H9 (cell line): ENCODE measurements at regions not wholly inside any gene's neighbourhood (a gene's known extent, or its start where the extent isn't known, plus 50 kb on each side); places are given as distances from the start of the nearest gene placed in this dataset.

Source experiments
- DNase-seq: peaks from one replicate; pipeline ENCODE4 v3.0.0-alpha.2; 2017
- H2AFZ ChIP-seq: one replicate; pipeline ENCODE4 v1.6.1; 2013; ENCODE audit warnings: mild to moderate bottlenecking, low read length, control low read depth, moderate library complexity
- H2AK5ac ChIP-seq: 2 replicates; pipeline ENCODE4 v1.6.1; 2013; ENCODE audit warnings: low read length, control low read depth, mixed read lengths; ENCODE audit not compliant: insufficient read length
- H2BK120ac ChIP-seq: one replicate; pipeline ENCODE4 v1.6.1; 2013; ENCODE audit warnings: low read depth, mild to moderate bottlenecking, low read length, control low read depth, inconsistent platforms; ENCODE audit not compliant: poor library complexity, severe bottlenecking
- H2BK12ac ChIP-seq: 2 replicates; pipeline ENCODE4 v1.6.1; 2013; ENCODE audit warnings: low read length, control low read depth, mixed read lengths, low read depth; ENCODE audit not compliant: insufficient read length
- H2BK15ac ChIP-seq: 2 replicates; pipeline ENCODE4 v1.6.1; 2013; ENCODE audit warnings: low read depth, low read length, control low read depth
- H2BK20ac ChIP-seq: one replicate; pipeline ENCODE4 v1.6.1; 2013; ENCODE audit warnings: low read depth, mild to moderate bottlenecking, low read length, control low read depth, inconsistent platforms; ENCODE audit not compliant: poor library complexity, severe bottlenecking
- H2BK5ac ChIP-seq: 2 replicates; pipeline ENCODE4 v1.6.1; 2013; ENCODE audit warnings: low read length, control low read depth, mixed read lengths; ENCODE audit not compliant: insufficient read length
- H3K14ac ChIP-seq: 2 replicates; pipeline ENCODE4 v1.6.1; 2013; ENCODE audit warnings: low read length, control low read depth; ENCODE audit not compliant: insufficient read depth
- H3K18ac ChIP-seq: 2 replicates; pipeline ENCODE4 v1.6.1; 2013; ENCODE audit warnings: low read depth, mild to moderate bottlenecking, mixed read lengths, low read length, control low read depth; ENCODE audit not compliant: insufficient read length
- H3K23ac ChIP-seq: 2 replicates; pipeline ENCODE4 v1.6.1; 2013; ENCODE audit warnings: low read length, control low read depth, mixed read lengths, low read depth; ENCODE audit not compliant: insufficient read length
- H3K23me2 ChIP-seq: 2 replicates; pipeline ENCODE4 v1.6.1; 2013; ENCODE audit warnings: low read depth, mild to moderate bottlenecking, mixed read lengths, low read length, control low read depth; ENCODE audit not compliant: insufficient read length, poor library complexity, severe bottlenecking
- H3K27ac ChIP-seq: 2 replicates; pipeline ENCODE4 v1.5.1; 2013; ENCODE audit warnings: low read length, control low read depth, mixed read lengths, low read depth; ENCODE audit not compliant: insufficient read length
- H3K27me3 ChIP-seq: 2 replicates; pipeline ENCODE4 v1.6.1; 2013; ENCODE audit warnings: low read length, control low read depth, inconsistent platforms; ENCODE audit not compliant: insufficient read depth
- H3K4ac ChIP-seq: 2 replicates; pipeline ENCODE4 v1.6.1; 2013; ENCODE audit warnings: low read depth, mild to moderate bottlenecking, control low read depth, inconsistent platforms, low read length, moderate library complexity
- H3K4me1 ChIP-seq: 2 replicates; pipeline ENCODE4 v1.6.1; 2013; ENCODE audit warnings: low read length, control low read depth, inconsistent platforms; ENCODE audit not compliant: insufficient read depth
- H3K4me2 ChIP-seq: 2 replicates; pipeline ENCODE4 v1.6.1; 2013; ENCODE audit warnings: low read length, control low read depth, mixed read lengths; ENCODE audit not compliant: insufficient read length, insufficient read depth
- H3K56ac ChIP-seq: 2 replicates; pipeline ENCODE4 v1.6.1; 2013; ENCODE audit warnings: low read depth, mild to moderate bottlenecking, mixed read lengths, low read length, control low read depth; ENCODE audit not compliant: insufficient read length
- H3K79me1 ChIP-seq: 2 replicates; pipeline ENCODE4 v1.6.1; 2013; ENCODE audit warnings: low read depth, mild to moderate bottlenecking, moderate library complexity, low read length, control low read depth, inconsistent platforms; ENCODE audit not compliant: insufficient read depth, poor library complexity, severe bottlenecking
- H3K79me2 ChIP-seq: 2 replicates; pipeline ENCODE4 v1.6.1; 2013; ENCODE audit warnings: low read length, control low read depth, inconsistent platforms; ENCODE audit not compliant: insufficient read depth
- H3K9ac ChIP-seq: 2 replicates; pipeline ENCODE4 v1.6.1; 2013; ENCODE audit warnings: low read length, control low read depth, mixed read lengths; ENCODE audit not compliant: insufficient read length; ENCODE audit errors: extremely low read depth
- H3K9me3 ChIP-seq: one replicate; pipeline ENCODE4 v1.6.1; 2013; ENCODE audit warnings: low read depth, low read length, inconsistent platforms; ENCODE audit not compliant: control insufficient read depth
- H3T11ph ChIP-seq: one replicate; pipeline ENCODE4 v1.6.1; 2013; ENCODE audit warnings: mild to moderate bottlenecking, low read length, control low read depth, inconsistent platforms
- H4K20me1 ChIP-seq: one replicate; pipeline ENCODE4 v1.6.1; 2013; ENCODE audit not compliant: control insufficient read depth, insufficient read length, insufficient read depth
- H4K5ac ChIP-seq: 2 replicates; pipeline ENCODE4 v1.6.1; 2013; ENCODE audit warnings: low read depth, mild to moderate bottlenecking, mixed read lengths, low read length, control low read depth; ENCODE audit not compliant: insufficient read length
- H4K8ac ChIP-seq: replicated peaks from 2 replicates; pipeline ENCODE4 v1.6.1; 2013; ENCODE audit warnings: low read length, control low read depth, mixed read lengths, low read depth; ENCODE audit not compliant: insufficient read length
- H4K91ac ChIP-seq: 2 replicates; pipeline ENCODE4 v1.6.1; 2013; ENCODE audit warnings: low read depth, mild to moderate bottlenecking, moderate library complexity, mixed read lengths, low read length, control low read depth; ENCODE audit not compliant: insufficient read length
- H3K27ac Mint-ChIP-seq, 3 experiments: 2 replicates in 2 of 3; 3 replicates in 1 of 3; pipeline ENCODE4 v1.8.0; 2020 to 2021; ENCODE audit warnings: mixed read lengths in 3 of 3, mild to moderate bottlenecking in 1 of 3, moderate library complexity in 1 of 3
- H3K27me3 Mint-ChIP-seq: 2 replicates; pipeline ENCODE4 v1.8.0; 2021; ENCODE audit warnings: low read depth, mild to moderate bottlenecking, moderate library complexity, mixed read lengths
- H3K36me3 Mint-ChIP-seq, 3 experiments: 2 replicates in 2 of 3; 3 replicates in 1 of 3; pipeline ENCODE4 v1.8.0; 2020 to 2021; ENCODE audit warnings: low read depth in 3 of 3, mixed read lengths in 3 of 3; ENCODE audit not compliant: insufficient read depth in 1 of 3
- H3K4me1 Mint-ChIP-seq, 2 experiments: 2 replicates each; pipeline ENCODE4 v1.8.0; 2020; ENCODE audit warnings: mixed read lengths in 2 of 2
- H3K4me3 Mint-ChIP-seq, 2 experiments: 2 replicates in 1 of 2; 3 replicates in 1 of 2; pipeline ENCODE4 v1.8.0; 2020 to 2021; ENCODE audit warnings: mild to moderate bottlenecking in 2 of 2, mixed read lengths in 2 of 2, moderate library complexity in 1 of 2
- H3K9me3 Mint-ChIP-seq, 2 experiments: 2 replicates in 1 of 2; 3 replicates in 1 of 2; pipeline ENCODE4 v1.8.0; 2020; ENCODE audit warnings: mild to moderate bottlenecking in 2 of 2, mixed read lengths in 2 of 2, moderate library complexity in 1 of 2
- CTCF ChIP-seq: fragments of 200-600 bp; sonication (generic); conservative IDR thresholded peaks from 3 replicates; pipeline ENCODE4 v1.8.0; 2021; ENCODE audit warnings: antibody characterized with exemption, mild to moderate bottlenecking
- WGBS: extraction: QIAGEN DNeasy Blood & Tissue Kit; methylation state at CpG from one replicate; pipeline ENCODE4 v1.1.7; 2013; ENCODE audit warnings: missing lambda C conversion rate, low lambda C conversion rate, mixed read lengths; ENCODE audit not compliant: insufficient read length; ENCODE audit errors: extremely low coverage; 5-methylcytosine and 5-hydroxymethylcytosine counted together

- WGBS: no CpG with 5 or more reads among the region's 5 CpGs
- H3K9me3 Mint-ChIP-seq: peaks cover 4 to 7% of the 10 kb centered on the region in 2 experiments; a peak in 3 of 5 replicates
- H3K27me3 Mint-ChIP-seq: no peaks in the 10 kb centered on the region; the same call in 1 of the 2 replicates
- H3K4me3 Mint-ChIP-seq: no peak overlapping the region
- DNase-seq: no peak
- no peak overlapping the region for H4K91ac ChIP-seq
- H3K4me1 Mint-ChIP-seq: peaks cover 0 to 5% of the 10 kb centered on the region in 2 experiments; a peak in 1 of 4 replicates
- H3K36me3 Mint-ChIP-seq: peaks cover 0 to 6% (median 0%) of the 10 kb centered on the region in 3 experiments; a peak in 2 of 7 replicates
- H3K27ac Mint-ChIP-seq: no peak overlapping the region
- no peaks in the 10 kb centered on the region for H3K9me3 ChIP-seq
- H3K79me2 ChIP-seq: no peaks in the 10 kb centered on the region
- H2AK5ac ChIP-seq: no peak overlapping the region
- H3K23me2 ChIP-seq: no peaks in the 10 kb centered on the region
- no peak overlapping the region for H2BK5ac ChIP-seq
- no peak for TF ChIP-seq CTCF
- H3K14ac ChIP-seq: no peak overlapping the region
- H4K8ac ChIP-seq: no peak overlapping the region
- H2AFZ ChIP-seq: no peak overlapping the region
- no peak overlapping the region for H3K18ac ChIP-seq
- H3K4me1 ChIP-seq: no peaks in the 10 kb centered on the region
- H3K79me1 ChIP-seq: no peaks in the 10 kb centered on the region
- H3K56ac ChIP-seq: no peak overlapping the region
- no peak overlapping the region for H3K4ac ChIP-seq
- H3K4me2 ChIP-seq: no peak overlapping the region
- H3T11ph ChIP-seq: no peak overlapping the region
- no peak overlapping the region for H3K27ac ChIP-seq
- H2BK12ac ChIP-seq: no peak overlapping the region
- no peaks in the 10 kb centered on the region for H4K20me1 ChIP-seq
- H2BK20ac ChIP-seq: no peak overlapping the region
- H3K27me3 ChIP-seq: no peaks in the 10 kb centered on the region
- H3K9ac ChIP-seq: no peak overlapping the region
- H2BK120ac ChIP-seq: no peak overlapping the region
- no peak overlapping the region for H3K23ac ChIP-seq
- no peak overlapping the region for H2BK15ac ChIP-seq
- H4K5ac ChIP-seq: no peak overlapping the region
Observed at GRCh38 chr7:33823913-33824312, 81.4 kb upstream of the BMPER start.
